PFSK-1 (cell line): ENCODE measurements at regions not wholly inside any gene's neighbourhood (a gene's known extent, or its start where the extent isn't known, plus 50 kb on each side); places are given as distances from the start of the nearest gene placed in this dataset.

Experiments
- POLR2AphosphoS5 ChIP-seq: IDR thresholded peaks from 2 replicates; pipeline ENCODE4 v1.6.1; 2012; ENCODE audit warnings: low read depth, mild to moderate bottlenecking, control low read depth, low read length, moderate library complexity
- REST ChIP-seq, 2 experiments: IDR thresholded peaks; 2 replicates each; pipeline versions ENCODE4 v1.6.1 to v1.8.0; 2011 to 2012; ENCODE audit warnings: low read depth in 2 of 2, low read length in 2 of 2, control low read depth in 1 of 2, inconsistent platforms in 1 of 2, mild to moderate bottlenecking in 1 of 2, moderate library complexity in 1 of 2; ENCODE audit not compliant: insufficient read depth in 1 of 2
- TAF1 ChIP-seq: IDR thresholded peaks from 2 replicates; pipeline ENCODE4 v1.6.1; 2012; ENCODE audit warnings: low read length, control low read depth, borderline replicate concordance; ENCODE audit not compliant: insufficient read depth

GRCh38 chr9:129235931-129236331 lies 57.9 kb upstream of the IER5L start:
- TF ChIP-seq TAF1 (no peak), POLR2AphosphoS5 (no peak), REST (IDR thresholded peaks at IDR 0.05; ENCODE audit: insufficient read depth in 1 of 2, low read depth in 2 of 2, low read length in 2 of 2) (no peak)
